Fibroblast of mammary gland (primary cell): ENCODE measurements at regions not wholly inside any gene's neighbourhood (a gene's known extent, or its start where the extent isn't known, plus 50 kb on each side); places are given as distances from the start of the nearest gene placed in this dataset.

ENCODE experiments used
- DNase-seq: peaks from one replicate; pipeline ENCODE4 v3.0.0-alpha.2; 2010; ENCODE audit warnings: low read depth
- H3K4me3 ChIP-seq: 2 replicates; pipeline ENCODE4 v1.5.1; 2011; ENCODE audit warnings: low read depth, mild to moderate bottlenecking, low read length, moderate library complexity; ENCODE audit not compliant: control insufficient read depth
- TF ChIP-seq, protein P1 (sequence below): conservative IDR thresholded peaks from 2 replicates; pipeline ENCODE4 v1.5.1; 2011; ENCODE audit warnings: low read depth, low read length, inconsistent platforms; ENCODE audit not compliant: control insufficient read depth, insufficient read depth

DNA sequence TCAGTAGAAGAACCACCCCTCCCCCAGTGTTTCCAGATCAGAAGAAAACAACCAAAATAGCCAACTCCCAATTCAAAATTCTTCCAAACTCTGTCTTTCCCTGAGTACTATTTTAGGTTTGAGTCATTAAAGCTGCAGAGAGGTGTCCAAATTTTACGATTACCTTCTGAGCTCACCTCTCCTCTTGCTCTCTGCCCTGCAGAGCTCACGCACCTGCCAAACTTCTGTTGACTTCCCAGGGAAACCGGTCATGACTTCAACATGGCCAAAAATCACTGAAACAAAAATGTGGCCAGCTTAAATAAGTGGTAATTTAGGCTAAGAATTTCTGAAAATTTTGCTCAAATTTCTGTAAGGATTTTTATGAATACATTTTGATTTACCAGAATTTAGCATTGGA is 70.9 kb upstream of the OTX2 start:
- H3K4me3 ChIP-seq = no peak overlapping the region
- DNase-seq = no peak
- TF ChIP-seq, protein P1, sequence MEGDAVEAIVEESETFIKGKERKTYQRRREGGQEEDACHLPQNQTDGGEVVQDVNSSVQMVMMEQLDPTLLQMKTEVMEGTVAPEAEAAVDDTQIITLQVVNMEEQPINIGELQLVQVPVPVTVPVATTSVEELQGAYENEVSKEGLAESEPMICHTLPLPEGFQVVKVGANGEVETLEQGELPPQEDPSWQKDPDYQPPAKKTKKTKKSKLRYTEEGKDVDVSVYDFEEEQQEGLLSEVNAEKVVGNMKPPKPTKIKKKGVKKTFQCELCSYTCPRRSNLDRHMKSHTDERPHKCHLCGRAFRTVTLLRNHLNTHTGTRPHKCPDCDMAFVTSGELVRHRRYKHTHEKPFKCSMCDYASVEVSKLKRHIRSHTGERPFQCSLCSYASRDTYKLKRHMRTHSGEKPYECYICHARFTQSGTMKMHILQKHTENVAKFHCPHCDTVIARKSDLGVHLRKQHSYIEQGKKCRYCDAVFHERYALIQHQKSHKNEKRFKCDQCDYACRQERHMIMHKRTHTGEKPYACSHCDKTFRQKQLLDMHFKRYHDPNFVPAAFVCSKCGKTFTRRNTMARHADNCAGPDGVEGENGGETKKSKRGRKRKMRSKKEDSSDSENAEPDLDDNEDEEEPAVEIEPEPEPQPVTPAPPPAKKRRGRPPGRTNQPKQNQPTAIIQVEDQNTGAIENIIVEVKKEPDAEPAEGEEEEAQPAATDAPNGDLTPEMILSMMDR = no peak

DNA sequence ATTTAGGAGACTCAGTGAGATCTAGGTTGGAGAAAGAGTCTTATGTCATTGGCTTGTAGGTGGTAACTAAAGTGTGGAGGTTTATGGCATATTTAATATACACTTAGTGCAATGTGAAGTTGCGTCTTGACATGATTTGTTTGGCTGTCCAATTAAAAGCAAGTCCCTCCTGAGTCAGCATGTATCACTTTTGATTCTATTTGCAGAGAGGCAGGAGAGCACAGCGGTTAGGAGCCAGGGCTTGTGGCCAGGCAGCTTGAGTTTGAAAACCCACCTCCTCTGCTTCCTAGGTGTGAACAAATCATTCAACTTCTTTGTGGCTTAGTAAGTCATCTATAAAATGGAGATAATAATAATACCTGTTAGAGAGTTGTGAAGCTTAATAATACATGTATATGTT is 68.5 kb upstream of the OTX2 start:
- no peak for DNase-seq
- no peak overlapping the region for H3K4me3 ChIP-seq
- TF ChIP-seq, protein P1 = no peak

DNA sequence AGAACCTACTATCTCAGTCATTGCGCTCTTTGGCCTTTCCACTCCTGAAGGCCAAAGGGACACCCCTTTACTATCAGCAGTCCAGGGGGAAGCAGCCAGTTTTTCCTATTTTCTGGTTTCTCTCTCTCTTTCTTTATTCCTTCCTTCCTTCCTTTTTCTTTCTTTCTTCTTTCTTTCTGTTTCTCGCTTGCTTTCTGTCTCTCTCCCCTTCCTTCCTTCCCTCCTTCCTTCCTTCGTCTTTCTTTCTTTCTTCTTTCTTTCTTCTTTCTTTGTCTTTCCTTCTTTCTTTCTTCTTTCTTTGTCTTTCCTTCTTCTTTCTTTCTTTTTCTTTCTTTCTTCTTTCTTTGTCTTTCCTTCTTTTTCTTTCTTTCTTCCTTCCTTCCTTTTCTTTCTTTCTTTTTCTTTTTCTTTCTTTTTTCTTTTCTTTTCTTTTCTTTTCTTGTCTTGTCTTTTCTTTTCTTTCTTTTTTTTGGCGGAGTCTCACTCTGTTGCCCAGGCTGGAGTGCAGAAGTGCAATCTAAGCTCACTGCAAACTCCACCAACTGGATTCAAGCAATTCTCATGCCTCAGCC is 64.9 kb upstream of the OTX2 start:
- TF ChIP-seq, protein P1 = no peak
- H3K4me3 ChIP-seq = no peak overlapping the region
- DNase-seq = no peak

DNA sequence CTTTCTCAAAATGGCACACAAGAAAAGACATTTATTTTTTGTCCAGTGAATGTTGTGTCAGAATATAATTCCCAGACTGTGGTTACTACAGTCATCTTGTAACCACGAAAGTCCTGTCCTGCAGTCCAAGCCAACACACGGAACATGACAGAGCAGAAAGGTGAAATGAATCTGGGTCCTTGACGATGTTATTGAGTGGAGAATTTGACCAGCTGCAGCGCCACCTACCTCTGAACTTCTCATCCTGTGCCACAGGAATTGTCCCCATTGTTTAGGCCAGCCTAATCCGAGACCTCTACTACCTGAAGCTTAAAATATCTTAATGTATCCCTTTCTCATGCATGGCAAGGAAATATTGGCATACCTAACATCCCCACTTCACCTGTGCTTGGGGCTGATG is 64.1 kb upstream of the OTX2 start:
- H3K4me3 ChIP-seq = no peak overlapping the region
- TF ChIP-seq, protein P1 = peak; percentile 6
- DNase-seq = peak; percentile 0

DNA sequence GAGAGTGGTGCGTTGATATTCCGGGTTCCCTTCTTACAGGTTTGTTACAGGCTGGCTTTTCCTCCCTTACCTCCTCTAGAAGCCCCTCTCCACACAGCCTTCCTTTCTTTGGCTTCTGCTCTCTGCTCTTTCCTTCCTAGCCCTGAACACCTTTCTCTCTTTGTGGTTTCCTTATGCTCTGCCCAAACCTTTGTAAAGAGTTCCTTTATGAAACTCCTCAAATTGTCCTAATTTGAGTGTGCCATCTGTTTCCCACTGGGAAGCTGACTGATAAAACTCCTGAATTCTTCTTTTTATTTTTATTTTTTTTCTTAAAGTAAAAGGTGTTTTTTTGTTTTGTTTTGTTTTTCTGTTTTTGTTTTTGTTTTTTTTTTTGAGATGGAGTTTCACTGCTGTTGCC is 60.1 kb upstream of the OTX2 start:
- no peak overlapping the region for H3K4me3 ChIP-seq
- TF ChIP-seq, protein P1 = no peak
- no peak for DNase-seq

DNA sequence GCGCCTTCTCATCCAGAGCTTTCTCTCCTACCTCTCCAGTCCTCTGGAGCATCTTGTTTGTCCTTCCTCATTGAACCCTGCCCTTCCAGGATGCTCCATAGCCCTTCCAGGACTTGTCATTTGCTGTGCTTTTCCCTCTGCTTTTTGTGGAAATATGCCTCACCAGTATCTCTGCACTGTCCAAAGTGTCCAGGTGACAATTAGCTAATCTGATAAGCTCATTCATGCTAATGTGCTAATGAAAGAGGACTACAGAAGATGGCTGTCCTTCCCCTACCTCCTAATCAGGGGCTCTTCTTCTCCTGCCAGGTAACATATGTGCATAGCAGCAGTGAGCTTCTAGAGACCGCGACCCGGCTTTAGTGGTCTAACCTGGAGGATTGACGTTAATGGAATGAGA is 58.4 kb upstream of the OTX2 start:
- TF ChIP-seq, protein P1 = no peak
- no peak overlapping the region for H3K4me3 ChIP-seq
- DNase-seq = no peak

DNA sequence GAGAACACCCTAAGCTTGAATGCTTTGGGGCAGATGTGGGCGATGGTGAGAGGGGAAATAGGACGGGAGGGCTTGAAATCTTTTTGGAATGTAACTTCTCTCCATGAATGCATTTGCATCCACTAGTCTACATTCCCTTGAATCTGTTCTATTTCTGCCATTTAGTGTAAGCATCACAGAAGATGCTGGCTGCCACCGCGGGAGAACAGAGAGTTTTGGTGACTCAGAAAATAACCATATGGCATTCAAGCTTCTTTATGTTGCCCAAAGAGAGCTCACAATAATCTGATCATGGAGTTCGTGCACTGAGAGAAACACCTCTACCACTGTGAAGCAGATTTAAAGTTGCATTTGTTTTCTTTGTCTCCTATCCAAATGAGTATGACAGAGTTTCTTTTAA is 52.6 kb upstream of the OTX2 start:
- TF ChIP-seq, protein P1 = no peak
- DNase-seq = no peak
- H3K4me3 ChIP-seq = no peak overlapping the region
